ENCODE measurements at regions not wholly inside any gene's neighbourhood (a gene's known extent, or its start where the extent isn't known, plus 50 kb on each side); places are given as distances from the start of the nearest gene placed in this dataset.
"Not testable (repeated sequence)": the region's sequence is repeated elsewhere in the genome, so short reads cannot be mapped to it uniquely, and the experiment has no call there.

DNA sequence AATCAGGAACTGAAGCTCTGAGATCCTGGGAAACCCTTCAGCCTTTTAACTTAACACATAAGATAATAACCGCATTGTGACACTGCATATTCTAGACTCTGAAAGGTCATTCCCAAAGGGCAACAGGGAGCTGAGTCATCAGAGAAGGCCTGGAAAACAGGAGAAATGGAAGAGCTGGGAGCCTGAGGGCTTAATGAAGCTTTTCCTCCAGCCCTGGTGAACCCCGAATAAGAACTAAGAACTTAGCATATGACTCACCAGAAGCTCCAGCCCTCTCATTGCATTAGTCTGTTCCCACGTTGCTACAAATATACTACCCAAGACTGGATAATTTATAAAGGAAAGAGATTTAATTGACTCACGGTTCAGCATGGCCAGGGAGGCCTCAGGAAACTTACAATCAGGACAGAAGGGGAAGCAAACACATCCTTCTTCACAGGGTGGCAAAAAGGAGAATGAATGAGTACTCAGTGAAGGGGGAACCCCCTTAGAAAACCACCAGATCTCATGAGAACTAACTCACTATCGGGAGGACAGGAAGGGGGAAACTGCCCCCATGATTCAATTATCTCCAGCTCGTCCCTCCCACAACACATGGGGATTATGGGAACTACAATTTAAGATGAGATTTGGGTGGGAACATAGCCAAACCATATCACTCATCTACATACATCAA, 648.5 kb downstream of the TFAP2A start:
- TF ChIP-seq, protein P1, sequence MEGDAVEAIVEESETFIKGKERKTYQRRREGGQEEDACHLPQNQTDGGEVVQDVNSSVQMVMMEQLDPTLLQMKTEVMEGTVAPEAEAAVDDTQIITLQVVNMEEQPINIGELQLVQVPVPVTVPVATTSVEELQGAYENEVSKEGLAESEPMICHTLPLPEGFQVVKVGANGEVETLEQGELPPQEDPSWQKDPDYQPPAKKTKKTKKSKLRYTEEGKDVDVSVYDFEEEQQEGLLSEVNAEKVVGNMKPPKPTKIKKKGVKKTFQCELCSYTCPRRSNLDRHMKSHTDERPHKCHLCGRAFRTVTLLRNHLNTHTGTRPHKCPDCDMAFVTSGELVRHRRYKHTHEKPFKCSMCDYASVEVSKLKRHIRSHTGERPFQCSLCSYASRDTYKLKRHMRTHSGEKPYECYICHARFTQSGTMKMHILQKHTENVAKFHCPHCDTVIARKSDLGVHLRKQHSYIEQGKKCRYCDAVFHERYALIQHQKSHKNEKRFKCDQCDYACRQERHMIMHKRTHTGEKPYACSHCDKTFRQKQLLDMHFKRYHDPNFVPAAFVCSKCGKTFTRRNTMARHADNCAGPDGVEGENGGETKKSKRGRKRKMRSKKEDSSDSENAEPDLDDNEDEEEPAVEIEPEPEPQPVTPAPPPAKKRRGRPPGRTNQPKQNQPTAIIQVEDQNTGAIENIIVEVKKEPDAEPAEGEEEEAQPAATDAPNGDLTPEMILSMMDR (conservative IDR thresholded peaks at IDR 0.05; ENCODE audit: control insufficient read depth, insufficient read depth, low read depth, low read length) = no peak
- peak; percentile 36 for DNase-seq (ENCODE audit: low read depth)
- H3K4me3 ChIP-seq (ENCODE audit: control insufficient read depth, low read depth, low read length) = no peak overlapping the region

DNA sequence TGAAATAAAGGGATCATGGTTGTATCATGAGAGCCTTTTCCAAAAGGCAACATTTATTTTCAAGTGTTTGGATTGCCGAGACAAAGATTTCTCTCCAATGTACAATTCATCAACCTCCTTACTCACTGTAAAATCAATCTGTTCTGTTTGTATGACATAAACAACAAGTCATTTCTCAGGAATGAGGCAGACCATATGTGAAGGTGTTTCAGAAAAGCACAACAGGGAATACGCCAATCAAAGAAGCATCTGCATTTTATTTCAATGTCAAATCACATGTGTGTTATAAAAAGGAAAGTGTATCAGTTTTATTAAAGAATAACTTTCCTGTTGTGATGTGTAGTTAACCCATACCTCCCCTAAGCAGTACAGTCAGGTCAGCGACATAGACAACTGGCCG, 653.7 kb downstream of the TFAP2A start:
- TF ChIP-seq, protein P1 (conservative IDR thresholded peaks at IDR 0.05; ENCODE audit: control insufficient read depth, insufficient read depth, low read depth, low read length) = no peak
- no peak overlapping the region for H3K4me3 ChIP-seq (ENCODE audit: control insufficient read depth, low read depth, low read length)
- DNase-seq (ENCODE audit: low read depth) = no peak

DNA sequence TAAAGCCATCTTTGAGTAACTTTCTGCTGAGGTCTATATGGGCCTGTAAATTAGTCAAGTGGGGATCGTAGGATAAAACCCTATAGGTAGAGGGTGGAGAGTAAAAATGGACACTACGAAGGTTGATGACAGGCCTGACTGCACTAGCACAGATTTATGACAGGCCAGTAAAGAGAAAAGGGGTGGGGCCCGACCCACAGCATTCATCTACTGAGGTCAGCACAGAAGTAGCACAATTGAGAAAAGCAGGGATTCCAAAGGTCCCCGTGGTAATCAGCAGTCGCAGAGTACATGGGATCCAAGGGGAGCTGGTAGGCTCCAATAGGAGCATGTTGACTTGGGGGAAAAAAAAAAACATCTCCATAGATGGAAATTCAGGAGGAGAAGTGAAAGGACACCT, 660.4 kb downstream of the TFAP2A start:
- TF ChIP-seq, protein P1 (conservative IDR thresholded peaks at IDR 0.05; ENCODE audit: control insufficient read depth, insufficient read depth, low read depth, low read length) = no peak
- no peak for DNase-seq (ENCODE audit: low read depth)
- no peak overlapping the region for H3K4me3 ChIP-seq (ENCODE audit: control insufficient read depth, low read depth, low read length)

DNA sequence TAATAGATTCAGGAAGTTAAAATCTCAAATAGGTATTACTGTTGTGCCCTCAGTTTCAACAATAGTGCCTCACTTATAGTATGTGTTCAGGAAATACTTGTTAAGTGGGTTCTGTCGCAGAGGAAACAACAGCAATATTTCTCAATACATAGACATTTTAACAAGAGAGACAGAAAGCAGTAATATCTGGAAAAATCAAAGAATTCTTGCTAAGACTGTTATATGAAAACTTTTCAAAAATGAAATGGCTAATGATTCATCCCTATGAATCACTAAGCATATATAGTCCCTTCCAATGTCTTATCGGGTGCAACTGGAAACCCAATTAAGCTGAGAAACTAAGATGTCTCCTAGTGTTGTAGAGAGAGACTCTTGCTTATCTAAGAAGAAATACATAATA, 668.9 kb downstream of the TFAP2A start:
- no peak overlapping the region for H3K4me3 ChIP-seq (ENCODE audit: control insufficient read depth, low read depth, low read length)
- no peak for DNase-seq (ENCODE audit: low read depth)
- TF ChIP-seq, protein P1 (conservative IDR thresholded peaks at IDR 0.05; ENCODE audit: control insufficient read depth, insufficient read depth, low read depth, low read length) = no peak

DNA sequence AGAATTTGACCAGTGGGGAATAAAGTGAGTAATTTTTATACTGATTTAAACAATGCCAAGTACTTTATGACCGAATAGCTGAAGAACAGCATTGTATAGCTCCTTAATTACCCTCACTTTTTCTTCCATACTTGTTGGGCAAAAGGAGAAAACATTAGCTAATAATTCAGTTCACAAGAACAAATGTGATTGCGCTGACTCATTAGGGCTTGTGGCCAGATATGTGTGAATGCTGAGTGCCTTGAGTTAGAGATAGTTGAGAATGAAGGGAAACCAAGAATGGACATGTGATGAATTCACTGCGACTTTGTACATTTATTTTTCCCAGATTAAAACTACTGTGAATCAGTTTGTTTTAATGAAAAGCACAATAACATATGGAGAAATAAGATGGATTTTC, 669.4 kb downstream of the TFAP2A start:
- H3K4me3 ChIP-seq (ENCODE audit: control insufficient read depth, low read depth, low read length) = no peak overlapping the region
- TF ChIP-seq, protein P1 (conservative IDR thresholded peaks at IDR 0.05; ENCODE audit: control insufficient read depth, insufficient read depth, low read depth, low read length) = no peak
- no peak for DNase-seq (ENCODE audit: low read depth)

DNA sequence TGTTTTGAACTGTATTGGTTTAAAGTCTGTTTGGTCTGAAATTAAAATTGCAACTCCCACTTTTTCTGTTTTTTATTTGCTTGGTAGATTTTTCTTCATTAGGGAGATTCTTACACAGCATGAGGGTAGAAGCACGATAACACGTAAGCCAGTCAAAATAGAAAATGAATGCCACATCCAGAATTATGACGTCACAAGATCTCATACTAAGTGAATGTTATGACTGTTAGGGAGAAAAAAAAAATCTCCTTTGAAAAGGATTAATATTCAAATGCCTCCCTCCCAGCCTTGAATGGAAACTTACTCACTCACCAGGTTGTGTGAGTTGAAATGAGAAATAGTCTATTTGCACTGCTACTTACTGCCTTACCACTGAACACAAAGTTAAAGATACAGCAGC, 670.8 kb downstream of the TFAP2A start:
- TF ChIP-seq, protein P1 (conservative IDR thresholded peaks at IDR 0.05; ENCODE audit: control insufficient read depth, insufficient read depth, low read depth, low read length) = no peak
- DNase-seq (ENCODE audit: low read depth) = no peak
- no peak overlapping the region for H3K4me3 ChIP-seq (ENCODE audit: control insufficient read depth, low read depth, low read length)

DNA sequence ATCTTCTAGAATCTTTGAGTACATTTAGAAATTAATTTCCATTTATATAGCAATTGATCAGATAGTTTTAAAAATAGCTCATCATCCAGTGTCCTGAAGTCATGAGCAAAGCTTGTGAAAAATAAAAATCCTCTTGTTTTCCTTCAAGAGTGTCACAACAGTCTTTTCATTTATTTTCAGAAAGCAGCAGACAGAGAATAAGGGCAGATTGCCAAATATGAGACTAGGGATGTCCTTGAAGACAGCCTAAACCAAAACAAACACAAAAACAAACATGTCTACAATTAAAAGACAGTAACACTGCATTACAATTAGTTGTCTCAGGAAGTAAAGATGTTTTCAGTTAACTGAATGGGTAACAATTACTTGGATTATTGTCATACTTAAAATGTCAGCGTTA, 682.8 kb downstream of the TFAP2A start:
- no peak for DNase-seq (ENCODE audit: low read depth)
- H3K4me3 ChIP-seq (ENCODE audit: control insufficient read depth, low read depth, low read length) = no peak overlapping the region
- TF ChIP-seq, protein P1 (conservative IDR thresholded peaks at IDR 0.05; ENCODE audit: control insufficient read depth, insufficient read depth, low read depth, low read length) = no peak

DNA sequence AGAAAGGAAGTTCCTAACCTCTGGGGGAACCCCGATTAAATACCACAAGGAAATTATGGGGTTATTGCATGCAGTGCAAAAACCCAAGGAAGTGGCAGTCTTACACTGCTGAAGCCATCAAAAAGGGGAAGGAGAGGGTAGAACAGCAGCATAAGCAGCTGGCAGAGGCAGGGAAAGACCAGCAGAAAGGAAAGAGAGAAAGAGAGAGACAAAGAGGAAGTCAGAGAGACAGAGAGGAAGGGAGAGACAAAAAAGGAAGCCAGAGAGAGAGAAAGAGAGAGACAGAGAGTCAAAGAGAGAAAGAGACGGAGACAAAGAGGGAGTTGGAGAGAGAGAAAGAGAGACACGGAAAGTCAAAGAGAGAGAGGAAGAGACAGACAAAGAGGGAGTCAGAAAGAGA, 689.1 kb downstream of the TFAP2A start:
- not testable (repeated sequence) for H3K4me3 ChIP-seq (ENCODE audit: control insufficient read depth, low read depth, low read length); DNase-seq (ENCODE audit: low read depth)
